Testis (tissue), 2 donors: ENCODE measurements at regions not wholly inside any gene's neighbourhood (a gene's known extent, or its start where the extent isn't known, plus 50 kb on each side); places are given as distances from the start of the nearest gene placed in this dataset.

Experiments
- DNase-seq: peaks from one replicate; pipeline ENCODE4 v3.0.0-alpha.2; 2019
- H3K27ac ChIP-seq, 2 donors: fragments of 200-600 bp; sonication (generic); one replicate each; pipeline ENCODE4 v1.5.1; 2019
- H3K27me3 ChIP-seq: fragments of 200-600 bp; sonication (generic); one replicate; pipeline ENCODE4 v1.5.1; 2019
- H3K36me3 ChIP-seq: fragments of 200-600 bp; sonication (generic); one replicate; pipeline ENCODE4 v1.5.1; 2017; ENCODE audit warnings: low read depth; ENCODE audit errors: missing control alignments
- H3K4me1 ChIP-seq: fragments of 200-600 bp; sonication (generic); one replicate; pipeline ENCODE4 v1.5.1; 2019
- H3K4me3 ChIP-seq, 2 donors: fragments of 200-600 bp; sonication (generic); one replicate each; pipeline ENCODE4 v1.5.1; 2017 to 2019
- H3K9me3 ChIP-seq: fragments of 200-600 bp; sonication (generic); one replicate; pipeline ENCODE4 v1.5.1; 2017
- POLR2A ChIP-seq: fragments of 450-650 bp; IDR thresholded peaks from one replicate; pipeline ENCODE4 v1.6.1; 2017; ENCODE audit warnings: antibody characterized with exemption, mild to moderate bottlenecking, moderate library complexity
- WGBS, 2 donors: methylation state at CpG; one replicate each; pipeline ENCODE4 v1.1.5; 2018; 5-methylcytosine and 5-hydroxymethylcytosine counted together
- intact Hi-C: fragments of 100-400 bp; cut with DNase I; formaldehyde crosslinking; loops from one replicate; pipeline ENCODE4 v1.15.1; 2023; ENCODE audit warnings: low total_unique reads
- TF ChIP-seq, protein P1 (sequence below), 3 experiments: fragments of 450-650 bp in 2 of 3; fragments of 200-600 bp in 1 of 3; sonication (generic) in 1 of 3; IDR thresholded peaks; one replicate each; pipeline ENCODE4 v1.5.1; 2016 to 2019; ENCODE audit warnings: antibody characterized with exemption in 3 of 3, mild to moderate bottlenecking in 2 of 3, moderate library complexity in 1 of 3

DNA sequence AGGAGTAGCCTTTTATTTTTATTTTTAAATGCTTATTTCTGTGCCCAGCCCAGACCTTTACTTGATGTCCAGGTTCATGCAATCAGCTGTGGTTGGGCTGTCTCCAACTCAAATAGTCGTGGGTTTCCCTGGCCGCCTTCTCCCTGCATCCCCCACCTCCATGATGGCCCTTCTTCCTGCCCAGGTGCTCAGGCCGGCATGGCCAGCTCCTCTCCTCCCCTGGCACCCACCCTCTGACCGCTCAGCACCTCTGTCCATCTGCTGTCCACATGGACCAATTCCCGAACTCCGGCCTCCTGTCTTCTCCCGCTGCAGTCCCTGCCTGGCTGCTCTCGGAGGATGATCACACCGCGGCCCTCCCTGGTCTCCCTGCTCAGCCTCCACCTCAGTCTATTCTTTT is 81.2 kb upstream of the SULF2 start:
- no peak overlapping the region for H3K4me3 ChIP-seq
- 90 to 91% methylated on average over 10 of the region's 10 CpGs for WGBS, 2 donors
- H3K27ac ChIP-seq = no peak overlapping the region
- intact Hi-C loops = no loop called here
- DNase-seq = no peak
- H3K4me1 ChIP-seq = no peaks in the 10 kb centered on the region
- H3K36me3 ChIP-seq = no peaks in the 10 kb centered on the region
- TF ChIP-seq, protein P1, sequence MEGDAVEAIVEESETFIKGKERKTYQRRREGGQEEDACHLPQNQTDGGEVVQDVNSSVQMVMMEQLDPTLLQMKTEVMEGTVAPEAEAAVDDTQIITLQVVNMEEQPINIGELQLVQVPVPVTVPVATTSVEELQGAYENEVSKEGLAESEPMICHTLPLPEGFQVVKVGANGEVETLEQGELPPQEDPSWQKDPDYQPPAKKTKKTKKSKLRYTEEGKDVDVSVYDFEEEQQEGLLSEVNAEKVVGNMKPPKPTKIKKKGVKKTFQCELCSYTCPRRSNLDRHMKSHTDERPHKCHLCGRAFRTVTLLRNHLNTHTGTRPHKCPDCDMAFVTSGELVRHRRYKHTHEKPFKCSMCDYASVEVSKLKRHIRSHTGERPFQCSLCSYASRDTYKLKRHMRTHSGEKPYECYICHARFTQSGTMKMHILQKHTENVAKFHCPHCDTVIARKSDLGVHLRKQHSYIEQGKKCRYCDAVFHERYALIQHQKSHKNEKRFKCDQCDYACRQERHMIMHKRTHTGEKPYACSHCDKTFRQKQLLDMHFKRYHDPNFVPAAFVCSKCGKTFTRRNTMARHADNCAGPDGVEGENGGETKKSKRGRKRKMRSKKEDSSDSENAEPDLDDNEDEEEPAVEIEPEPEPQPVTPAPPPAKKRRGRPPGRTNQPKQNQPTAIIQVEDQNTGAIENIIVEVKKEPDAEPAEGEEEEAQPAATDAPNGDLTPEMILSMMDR (IDR thresholded peaks at IDR 0.05) = no peak
- TF ChIP-seq POLR2A = no peak
- H3K9me3 ChIP-seq = no peaks in the 10 kb centered on the region
- H3K27me3 ChIP-seq = no peaks in the 10 kb centered on the region

- intact Hi-C loops = no loop called here
- Histone ChIP-seq H3K27ac (no peak overlapping the region), H3K9me3 (no peaks in the 10 kb centered on the region), H3K4me1 (no peaks in the 10 kb centered on the region), H3K27me3 (no peaks in the 10 kb centered on the region), H3K4me3 (no peak overlapping the region), H3K36me3 (no peaks in the 10 kb centered on the region)
- TF ChIP-seq POLR2A = no peak
- TF ChIP-seq, protein P1 (IDR thresholded peaks at IDR 0.05) = no peak
- no peak for DNase-seq
- 78 to 80% methylated on average over 9 of the region's 9 CpGs for WGBS, 2 donors
These were observed 80.6 kb upstream of the SULF2 start for GRCh38 chr20:47865912-47866311.

DNA sequence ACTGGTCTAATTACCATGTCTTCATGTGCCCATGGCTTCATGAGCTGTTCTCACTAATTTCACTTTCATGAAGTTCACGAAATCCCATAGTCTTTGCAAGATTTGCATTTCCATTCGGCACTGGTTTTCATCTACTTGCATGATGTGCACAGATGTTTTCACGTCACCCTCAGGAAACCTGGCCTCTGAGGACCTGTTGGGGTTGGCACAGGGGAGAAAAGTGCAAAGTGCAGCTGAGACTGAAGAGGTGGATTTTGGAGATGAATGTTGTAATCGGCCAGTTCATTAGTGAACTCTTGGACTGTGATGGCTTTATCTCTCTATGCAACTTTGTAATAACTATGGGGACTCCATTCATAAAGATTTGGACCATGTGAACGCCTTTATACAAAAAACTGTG is 80.2 kb upstream of the SULF2 start:
- intact Hi-C loops = no loop called here
- no peaks in the 10 kb centered on the region for H3K4me1 ChIP-seq
- no peak for TF ChIP-seq POLR2A
- TF ChIP-seq, protein P1 (IDR thresholded peaks at IDR 0.05) = no peak
- no peak overlapping the region for H3K4me3 ChIP-seq
- no peak overlapping the region for H3K27ac ChIP-seq
- no peaks in the 10 kb centered on the region for H3K27me3 ChIP-seq
- H3K36me3 ChIP-seq = no peaks in the 10 kb centered on the region
- DNase-seq = no peak
- 83 to 85% methylated on average over 5 of the region's 5 CpGs for WGBS, 2 donors
- H3K9me3 ChIP-seq = no peaks in the 10 kb centered on the region

- 78 to 88% methylated on average over 2 of the region's 2 CpGs for WGBS, 2 donors
- Histone ChIP-seq H3K27me3 (no peaks in the 10 kb centered on the region), H3K9me3 (no peaks in the 10 kb centered on the region), H3K4me3 (no peak overlapping the region), H3K4me1 (no peaks in the 10 kb centered on the region), H3K36me3 (no peaks in the 10 kb centered on the region), H3K27ac (no peak overlapping the region)
- no peak for DNase-seq
- TF ChIP-seq POLR2A = no peak
- TF ChIP-seq, protein P1 (IDR thresholded peaks at IDR 0.05) = no peak
- intact Hi-C loops = no loop called here
These were observed 78.7 kb upstream of the SULF2 start for GRCh38 chr20:47863981-47864380.

DNA sequence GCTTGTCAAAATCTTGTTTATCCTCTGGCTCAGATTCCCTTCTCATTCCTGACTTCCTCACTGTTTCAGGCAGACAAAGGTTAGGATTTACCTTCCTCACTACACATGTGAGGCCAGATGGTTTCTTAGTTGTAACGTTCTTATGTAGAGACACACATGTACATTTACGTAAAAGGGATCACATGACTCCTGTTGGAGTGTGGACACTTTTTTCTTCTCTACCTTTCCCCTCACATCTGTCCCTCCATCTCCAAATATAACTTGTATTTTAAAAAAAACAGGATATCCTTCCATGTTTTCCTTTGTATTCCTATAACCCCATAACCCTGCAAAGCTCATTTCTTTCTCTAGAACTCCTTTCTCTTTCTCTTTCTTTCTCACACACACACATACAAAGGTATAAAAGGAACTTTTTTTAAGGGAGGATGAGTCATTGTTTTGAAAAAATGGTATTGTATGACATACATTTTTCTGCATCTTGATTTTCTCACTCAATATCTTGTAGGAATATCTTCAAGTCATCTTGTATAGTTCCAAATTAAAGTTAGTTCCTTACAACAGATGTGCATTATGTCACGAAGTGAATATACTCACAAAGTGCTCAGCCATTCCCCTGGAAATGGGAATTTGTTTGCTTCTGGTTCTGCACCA is 78.2 kb upstream of the SULF2 start:
- H3K9me3 ChIP-seq = no peaks in the 10 kb centered on the region
- 83 to 91% methylated on average over 3 of the region's 3 CpGs for WGBS, 2 donors
- no peaks in the 10 kb centered on the region for H3K36me3 ChIP-seq
- TF ChIP-seq, protein P1 (IDR thresholded peaks at IDR 0.05) = no peak
- intact Hi-C loops = no loop called here
- no peak overlapping the region for H3K27ac ChIP-seq
- DNase-seq = no peak
- H3K4me3 ChIP-seq = no peak overlapping the region
- no peaks in the 10 kb centered on the region for H3K4me1 ChIP-seq
- no peaks in the 10 kb centered on the region for H3K27me3 ChIP-seq
